NCI-H1092 treated with DMSO at 0.1 percent for 48 hours (cell line): ENCODE measurements at regions not wholly inside any gene's neighbourhood (a gene's known extent, or its start where the extent isn't known, plus 50 kb on each side); places are given as distances from the start of the nearest gene placed in this dataset.
A peak's percentile ranks its signal among the peaks of the same experiment; 100 is the strongest.
"Not testable (repeated sequence)": the region's sequence is repeated elsewhere in the genome, so short reads cannot be mapped to it uniquely, and the experiment has no call there.

ENCODE experiments used
- DNase-seq: peaks from one replicate; lab custom pipeline; 2025; lab: John Stamatoyannopoulos, UW

DNA sequence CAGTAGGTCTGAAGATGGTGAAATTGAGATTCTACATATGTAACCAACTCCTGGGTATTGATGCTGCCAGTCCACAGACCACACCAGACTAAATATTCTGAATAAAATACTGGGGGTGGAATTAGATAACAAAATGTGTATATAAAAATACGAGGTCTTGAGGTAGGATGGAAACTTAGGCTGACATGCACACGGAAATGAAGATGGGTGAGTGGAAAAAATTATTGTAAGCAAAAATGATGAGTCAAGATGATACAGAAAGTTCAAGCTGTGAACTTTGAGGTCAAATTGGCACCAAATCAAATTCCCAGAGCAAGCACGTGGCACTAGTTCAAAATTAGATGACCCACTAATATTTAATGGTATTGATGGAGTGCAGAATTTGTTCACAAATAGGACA lies 713.4 kb upstream of the ACO1 start:
- no peak for DNase-seq

DNA sequence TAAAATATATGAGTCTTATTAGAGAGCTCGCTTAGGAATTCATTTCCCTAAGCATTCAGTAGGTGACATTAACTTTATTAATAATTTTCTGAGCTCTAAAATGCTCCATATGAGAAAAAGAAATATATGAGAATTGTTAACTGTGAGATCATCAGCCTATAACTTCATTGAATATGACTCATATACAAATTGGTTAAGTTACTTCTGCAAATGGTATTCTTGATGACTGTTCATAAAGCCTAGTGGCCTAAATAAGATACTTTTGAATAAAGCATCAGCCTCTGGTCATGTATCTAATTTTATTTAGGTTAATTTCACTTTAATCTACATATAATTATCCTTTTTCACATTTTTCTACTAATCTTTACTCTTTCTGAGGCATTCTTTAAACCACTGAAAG lies 710.2 kb upstream of the ACO1 start:
- no peak for DNase-seq

DNA sequence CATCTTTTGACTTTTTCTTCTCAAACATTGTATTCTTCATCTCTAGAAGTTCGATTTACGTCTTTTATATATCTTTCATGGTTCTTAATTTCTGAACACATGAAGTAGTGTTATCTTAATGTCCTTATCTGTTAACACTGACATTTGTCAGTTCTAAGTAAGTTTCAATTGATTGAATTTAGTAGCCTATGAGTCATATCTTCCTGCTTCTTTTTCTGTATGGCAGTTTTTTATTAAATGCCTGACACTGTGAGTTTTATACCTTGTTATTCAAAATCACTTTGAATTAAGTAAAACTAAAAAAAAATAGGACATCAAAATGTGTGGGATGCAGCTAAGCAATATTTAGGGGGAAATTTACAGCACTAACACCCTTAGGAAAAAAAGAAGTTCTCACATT lies 707.0 kb upstream of the ACO1 start:
- DNase-seq, result no peak

GRCh38 chr9:31677877-31678276 lies 706.6 kb upstream of the ACO1 start:
- no peak for DNase-seq

- peak; percentile 74 for DNase-seq
Measured at GRCh38 chr9:31683116-31683515, 701.3 kb upstream of the ACO1 start.

- DNase-seq, result no peak
Measured at GRCh38 chr9:31697956-31698355, 686.5 kb upstream of the ACO1 start.

- DNase-seq, result no peak
Measured at GRCh38 chr9:31699836-31700235, 684.6 kb upstream of the ACO1 start.

DNA sequence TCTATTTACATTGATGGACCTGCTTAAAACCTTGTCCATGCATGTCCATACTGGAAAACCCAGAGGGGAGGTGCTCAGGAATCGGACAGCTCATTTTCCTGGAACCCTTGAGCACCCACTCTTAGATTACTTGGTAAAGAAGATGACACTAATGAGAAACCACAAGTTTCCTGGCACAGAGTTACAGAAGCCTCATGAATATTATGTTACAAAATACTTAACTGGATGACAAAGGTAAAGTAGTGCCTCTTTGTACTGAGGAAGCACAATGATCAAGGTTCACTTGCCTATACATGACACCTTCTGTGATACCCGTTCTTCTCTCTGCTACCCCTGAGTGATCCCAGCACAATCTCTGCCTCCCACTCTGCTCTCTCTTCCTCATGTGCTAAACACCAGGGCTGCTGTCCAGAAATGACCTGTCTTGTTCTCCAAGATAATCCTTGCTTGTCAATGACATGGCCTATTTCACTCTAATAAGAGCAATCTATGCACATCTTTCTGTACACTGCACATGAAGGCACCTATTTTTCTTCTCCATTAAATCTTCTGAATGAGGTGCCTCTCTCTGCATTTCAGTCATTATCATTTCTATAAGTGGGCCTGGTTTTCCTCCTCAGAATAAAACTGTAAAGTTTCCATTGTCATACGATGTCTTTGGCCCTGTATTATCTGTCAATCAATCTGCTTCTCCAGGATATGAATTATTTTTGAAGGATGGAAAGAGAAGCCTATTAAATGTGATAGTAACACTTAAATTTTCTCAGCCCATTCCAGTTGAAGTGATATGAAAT lies 684.0 kb upstream of the ACO1 start:
- DNase-seq, result no peak

- no peak for DNase-seq
Measured at GRCh38 chr9:31702957-31703356, 681.5 kb upstream of the ACO1 start.

DNA sequence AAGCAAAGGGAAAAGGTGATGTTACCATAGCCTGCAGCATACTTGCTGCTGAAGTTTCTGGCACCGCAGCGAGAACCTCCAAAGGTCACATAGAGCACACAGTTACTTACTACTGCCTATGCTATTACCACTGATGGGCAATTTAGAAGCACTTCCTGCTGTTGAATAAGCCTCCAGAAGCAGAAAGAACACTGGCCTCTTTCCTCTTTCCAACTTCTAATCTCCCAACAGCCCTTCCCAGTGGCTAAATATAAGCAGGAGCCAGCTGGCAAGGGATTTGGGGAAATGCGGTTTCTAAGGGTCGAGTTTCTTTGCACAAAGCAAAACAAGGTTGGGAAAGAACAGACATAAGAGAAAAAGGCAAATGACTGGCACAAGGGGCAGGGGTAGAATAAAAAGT lies 669.2 kb upstream of the ACO1 start:
- no peak for DNase-seq

GRCh38 chr9:31719262-31719661 lies 665.2 kb upstream of the ACO1 start:
- no peak for DNase-seq

DNA sequence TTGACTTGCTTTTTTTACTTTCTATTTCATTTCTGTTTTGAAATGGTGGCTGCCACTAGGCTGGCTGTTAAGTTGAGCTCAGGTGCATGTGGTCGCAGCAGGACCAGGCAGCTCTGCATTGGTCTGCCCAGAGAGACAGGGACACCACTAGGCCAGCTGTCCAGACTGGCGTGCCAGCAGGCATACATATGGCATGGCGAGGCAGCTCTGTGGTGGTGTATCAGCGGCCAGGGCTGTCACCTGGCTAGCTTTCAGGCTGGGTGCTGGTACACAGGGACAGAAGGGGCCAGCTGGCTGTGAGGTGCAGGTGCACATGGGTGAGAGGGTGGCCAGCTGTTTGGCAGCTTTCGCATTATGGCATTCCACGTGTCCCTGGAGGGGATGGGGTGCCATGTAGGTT lies 654.0 kb upstream of the ACO1 start:
- no peak for DNase-seq

- no peak for DNase-seq
Measured at GRCh38 chr9:31733166-31733565, 651.3 kb upstream of the ACO1 start.

DNA sequence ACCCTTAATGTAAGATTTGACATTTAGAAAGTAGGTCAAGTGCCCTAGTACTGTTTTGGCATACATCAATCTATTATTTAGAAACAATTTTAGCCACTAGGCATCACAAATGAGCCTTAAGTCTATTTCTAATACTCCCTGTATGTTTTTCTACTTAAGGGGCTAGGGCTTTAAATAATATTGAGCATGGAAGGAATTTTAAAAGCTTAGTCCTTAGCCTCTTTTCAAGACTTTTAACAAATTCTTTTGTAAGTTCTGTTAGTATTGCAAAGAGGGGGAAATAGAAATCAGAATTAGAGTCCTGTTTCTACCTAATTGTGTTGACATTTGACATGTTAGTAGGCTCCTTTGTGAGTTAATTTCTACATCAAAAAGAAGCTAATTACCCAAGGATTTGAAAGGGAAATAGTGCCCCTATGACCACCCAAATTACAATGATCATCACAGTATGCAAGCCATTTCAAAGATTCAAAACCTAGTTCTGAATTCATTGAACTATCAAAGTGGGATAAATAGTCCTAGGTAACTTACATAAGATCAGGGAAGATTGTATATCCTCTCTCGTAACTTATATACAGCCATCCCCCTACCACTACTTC lies 647.8 kb upstream of the ACO1 start:
- no peak for DNase-seq

DNA sequence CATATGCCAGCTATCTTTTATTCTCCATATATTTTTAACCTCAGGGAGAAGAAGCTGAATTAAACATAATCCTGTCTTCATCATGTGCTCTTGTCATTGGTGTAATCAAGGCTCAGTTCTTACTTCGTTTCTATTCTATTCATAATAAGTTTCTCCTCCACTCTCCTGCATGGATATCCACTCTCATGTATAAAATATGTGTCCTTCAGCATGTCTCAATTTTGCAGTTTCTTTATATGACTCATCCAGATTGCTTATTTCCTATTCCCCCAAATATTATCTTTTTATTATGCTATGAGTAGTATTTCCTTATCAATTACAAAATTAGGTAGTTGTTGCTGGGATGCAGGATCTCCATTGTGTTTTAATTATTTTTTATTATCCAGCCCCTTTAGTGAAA lies 643.7 kb upstream of the ACO1 start:
- no peak for DNase-seq

GRCh38 chr9:31744589-31744988 lies 639.9 kb upstream of the ACO1 start:
- no peak for DNase-seq

DNA sequence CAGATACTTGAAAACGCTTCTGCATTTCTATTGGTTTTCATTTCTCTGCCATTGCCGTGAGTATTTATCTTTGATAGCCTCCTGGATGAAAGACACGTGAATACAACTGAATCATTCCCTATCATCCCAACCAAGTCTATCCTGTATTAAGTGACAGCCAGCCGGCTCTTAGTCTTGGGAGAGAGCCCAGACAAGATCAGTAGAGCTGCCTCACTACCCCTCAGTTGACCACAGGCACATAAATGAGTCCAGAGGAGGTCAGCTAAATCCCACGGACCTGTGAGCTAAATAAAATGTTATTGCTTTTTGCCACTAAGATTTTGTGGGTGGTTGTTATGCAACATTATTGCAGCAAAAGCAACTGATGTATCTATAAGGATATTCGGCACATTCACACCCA lies 639.0 kb upstream of the ACO1 start:
- DNase-seq, result no peak

- no peak for DNase-seq
Measured at GRCh38 chr9:31745886-31746285, 638.6 kb upstream of the ACO1 start.

DNA sequence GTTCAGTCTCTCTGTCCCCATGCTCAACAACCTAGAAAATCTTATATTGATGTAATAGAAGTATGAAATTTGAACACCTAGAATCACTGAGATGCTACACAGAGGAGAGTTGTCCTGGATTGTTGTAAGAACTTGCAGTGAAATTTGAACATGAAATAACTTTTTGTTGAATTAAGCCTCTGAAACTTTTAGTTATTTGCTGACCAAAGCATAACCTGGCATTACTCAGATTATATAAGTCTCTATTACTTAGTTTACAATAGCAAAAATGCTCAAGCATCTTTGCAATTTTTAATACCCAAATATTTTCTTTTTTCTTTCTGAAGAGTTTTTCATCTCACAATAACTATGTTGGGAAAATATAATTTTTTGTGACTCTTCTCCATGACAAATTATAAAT lies 630.7 kb upstream of the ACO1 start:
- no peak for DNase-seq

- no peak for DNase-seq
Measured at GRCh38 chr9:31759703-31760102, 624.7 kb upstream of the ACO1 start.

DNA sequence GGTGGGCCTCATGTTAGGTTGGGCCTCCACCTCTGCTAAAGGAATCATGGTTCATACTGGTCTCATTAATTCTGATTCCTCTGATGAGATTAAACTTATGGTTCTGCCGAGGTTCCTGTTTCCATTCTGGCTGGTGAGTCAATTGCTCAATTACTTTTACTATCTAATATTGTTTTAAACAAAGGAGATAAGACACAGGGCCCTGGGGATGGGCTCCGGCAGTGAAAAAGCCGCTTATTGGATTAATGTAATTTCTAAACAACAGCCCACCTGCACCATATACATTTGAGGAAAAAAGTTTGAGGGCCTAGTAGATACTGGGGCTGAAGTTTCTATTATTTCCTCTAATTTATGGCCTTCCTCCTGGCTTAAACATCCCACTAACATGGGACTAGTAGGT lies 610.4 kb upstream of the ACO1 start:
- DNase-seq, result not testable (repeated sequence)

- peak; percentile 61 for DNase-seq
Measured at GRCh38 chr9:31774571-31774970, 609.9 kb upstream of the ACO1 start.

DNA sequence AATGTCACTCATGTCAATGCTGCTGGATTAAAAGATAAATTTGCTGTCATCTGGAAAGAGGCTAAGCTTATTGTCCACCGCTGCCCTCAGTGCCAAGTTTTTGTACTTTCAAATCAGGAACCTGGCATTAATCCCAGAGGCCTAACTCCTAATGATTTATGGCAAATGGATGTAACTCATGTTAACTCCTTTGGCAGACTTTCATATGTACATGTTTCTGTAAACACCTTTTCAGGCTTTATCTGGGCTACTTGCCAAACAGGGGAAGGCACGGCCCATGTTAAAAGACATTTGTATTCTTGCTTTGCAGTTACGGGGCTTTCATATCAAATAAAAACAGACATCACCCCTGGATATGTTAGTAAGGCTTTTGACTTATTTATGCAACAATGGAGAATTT lies 608.0 kb upstream of the ACO1 start:
- peak; percentile 99 for DNase-seq

- DNase-seq, result no peak
Measured at GRCh38 chr9:31783491-31783890, 601.0 kb upstream of the ACO1 start.
